ENCODE measurements at regions not wholly inside any gene's neighbourhood (a gene's known extent, or its start where the extent isn't known, plus 50 kb on each side); places are given as distances from the start of the nearest gene placed in this dataset.

- TF ChIP-seq CTCF (conservative IDR thresholded peaks at IDR 0.05; ENCODE audit: low read depth, low read length) = no peak
- no peak for TF ChIP-seq EZH2 (IDR thresholded peaks at IDR 0.05; ENCODE audit: low read length, unreplicated experiment)
- no peak for TF ChIP-seq EZH2phosphoT487 (IDR thresholded peaks at IDR 0.05; ENCODE audit: borderline replicate concordance, low read length)
Measured at GRCh38 chr3:178381971-178382448, 154.2 kb upstream of the KCNMB2 start.

Data from PC-3 (cell line).